Panc1 (cell line): ENCODE measurements at regions not wholly inside any gene's neighbourhood (a gene's known extent, or its start where the extent isn't known, plus 50 kb on each side); places are given as distances from the start of the nearest gene placed in this dataset.
"Not testable (repeated sequence)": the region's sequence is repeated elsewhere in the genome, so short reads cannot be mapped to it uniquely, and the experiment has no call there.

Source experiments
- CTCF ChIP-seq: fragments of 450-650 bp; IDR thresholded peaks from 2 replicates; pipeline ENCODE4 v1.5.1; 2017; ENCODE audit warnings: mild to moderate bottlenecking
- TCF7L2 ChIP-seq: IDR thresholded peaks from 2 replicates; pipeline ENCODE4 v1.6.1; 2011; ENCODE audit warnings: mild to moderate bottlenecking, low read depth, low read length, inconsistent platforms

GRCh38 chr7:46261638-46262037, 340.6 kb upstream of the IGFBP3 start:
- TF ChIP-seq CTCF, TCF7L2: not testable (repeated sequence)
